GDM1 (cell line): ENCODE measurements at regions not wholly inside any gene's neighbourhood (a gene's known extent, or its start where the extent isn't known, plus 50 kb on each side); places are given as distances from the start of the nearest gene placed in this dataset.

Experiments used
- DNase-seq: peaks from one replicate; lab custom pipeline; 2025; lab: John Stamatoyannopoulos, UW

GRCh38 chr11:31902706-31903105 is 91.6 kb upstream of the PAX6 start:
- DNase-seq = no peak

GRCh38 chr11:31895926-31896325 is 84.8 kb upstream of the PAX6 start:
- no peak for DNase-seq

GRCh38 chr11:31887180-31887579 is 76.1 kb upstream of the PAX6 start:
- no peak for DNase-seq

- DNase-seq = no peak
Observed at GRCh38 chr11:31884080-31884479, 73.0 kb upstream of the PAX6 start.

GRCh38 chr11:31883435-31883834 is 72.3 kb upstream of the PAX6 start:
- DNase-seq = no peak

- no peak for DNase-seq
Observed at GRCh38 chr11:31882951-31883392, 71.8 kb upstream of the PAX6 start.

- no peak for DNase-seq
Observed at GRCh38 chr11:31881825-31882224, 70.7 kb upstream of the PAX6 start.

- DNase-seq = no peak
Observed at GRCh38 chr11:31879681-31880080, 68.6 kb upstream of the PAX6 start.

- no peak for DNase-seq
Observed at GRCh38 chr11:31877863-31878262, 66.7 kb upstream of the PAX6 start.

- DNase-seq = no peak
Observed at GRCh38 chr11:31877083-31877482, 66.0 kb upstream of the PAX6 start.

- DNase-seq = no peak
Observed at GRCh38 chr11:31875866-31876560, 64.9 kb upstream of the PAX6 start.

- DNase-seq = no peak
Observed at GRCh38 chr11:31874631-31875191, 63.6 kb upstream of the PAX6 start.

GRCh38 chr11:31873124-31873523 is 62.0 kb upstream of the PAX6 start:
- no peak for DNase-seq

GRCh38 chr11:31872076-31872443 is 60.9 kb upstream of the PAX6 start:
- DNase-seq = no peak

- no peak for DNase-seq
Observed at GRCh38 chr11:31871310-31872075, 60.4 kb upstream of the PAX6 start.

- peak; percentile 14 for DNase-seq
Observed at GRCh38 chr11:31870609-31871309, 59.6 kb upstream of the PAX6 start.

- no peak for DNase-seq
Observed at GRCh38 chr11:31869986-31870385, 58.9 kb upstream of the PAX6 start.

GRCh38 chr11:31865606-31866300 is 54.6 kb upstream of the PAX6 start:
- DNase-seq = no peak

GRCh38 chr11:31863170-31863832 is 52.2 kb upstream of the PAX6 start:
- no peak for DNase-seq

GRCh38 chr11:31861011-31861410 is 49.9 kb upstream of the PAX6 start:
- no peak for DNase-seq
